ENCODE measurements at regions not wholly inside any gene's neighbourhood (a gene's known extent, or its start where the extent isn't known, plus 50 kb on each side); places are given as distances from the start of the nearest gene placed in this dataset.

- no peak overlapping the region for H3K4me3 ChIP-seq (ENCODE audit: low read depth, low read length)
- no peak for TF ChIP-seq CTCF (IDR thresholded peaks at IDR 0.05; ENCODE audit: low read depth, low read length)
Observed at GRCh38 chr6:103910018-103910417, 949.7 kb downstream of the HACE1 start.

DNA sequence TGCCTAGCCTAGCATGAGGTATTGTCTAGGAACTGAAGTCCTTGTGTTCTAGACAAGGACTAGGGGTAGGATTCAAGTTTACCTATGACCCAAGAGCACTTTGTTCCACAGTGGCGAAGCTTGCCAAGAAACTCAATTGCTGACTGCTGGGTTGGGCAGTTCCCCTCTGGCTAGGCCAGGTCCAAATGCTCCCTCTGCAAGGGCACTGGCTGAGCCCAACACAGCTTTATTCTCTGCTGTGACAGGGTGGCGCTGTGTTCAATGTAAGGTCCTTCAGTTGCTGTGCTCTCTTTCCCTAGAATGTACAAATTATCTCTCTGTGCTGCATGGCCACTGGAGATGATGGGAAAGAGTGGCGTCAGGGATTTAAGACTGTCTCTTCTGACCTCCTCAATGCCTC is 950.8 kb downstream of the HACE1 start:
- no peak overlapping the region for H3K4me3 ChIP-seq (ENCODE audit: low read depth, low read length)
- TF ChIP-seq CTCF (IDR thresholded peaks at IDR 0.05; ENCODE audit: low read depth, low read length) = no peak

DNA sequence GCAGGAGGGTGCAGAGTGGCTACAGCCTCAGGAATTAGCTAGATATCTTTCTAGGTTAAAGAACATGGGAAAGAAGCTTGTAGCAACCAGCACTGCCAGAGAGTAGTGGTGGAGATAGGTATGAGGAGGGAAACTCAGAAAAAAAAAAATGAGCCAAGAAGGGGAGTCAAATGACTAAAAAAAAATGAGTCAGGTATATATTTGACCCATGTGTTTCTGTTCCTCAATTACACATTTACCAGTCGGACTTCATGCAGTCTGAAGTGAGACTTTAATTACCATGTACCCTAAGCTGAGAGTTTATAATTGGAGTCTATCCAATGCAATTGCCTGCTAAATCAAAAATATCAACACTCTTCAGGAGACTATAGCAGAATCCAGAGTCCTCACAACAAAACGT is 964.6 kb downstream of the HACE1 start:
- H3K4me3 ChIP-seq (ENCODE audit: low read depth, low read length) = no peak overlapping the region
- no peak for TF ChIP-seq CTCF (IDR thresholded peaks at IDR 0.05; ENCODE audit: low read depth, low read length)

- H3K4me3 ChIP-seq (ENCODE audit: low read depth, low read length) = no peak overlapping the region
- no peak for TF ChIP-seq CTCF (IDR thresholded peaks at IDR 0.05; ENCODE audit: low read depth, low read length)
Observed at GRCh38 chr6:103893141-103893581, 966.6 kb downstream of the HACE1 start.

DNA sequence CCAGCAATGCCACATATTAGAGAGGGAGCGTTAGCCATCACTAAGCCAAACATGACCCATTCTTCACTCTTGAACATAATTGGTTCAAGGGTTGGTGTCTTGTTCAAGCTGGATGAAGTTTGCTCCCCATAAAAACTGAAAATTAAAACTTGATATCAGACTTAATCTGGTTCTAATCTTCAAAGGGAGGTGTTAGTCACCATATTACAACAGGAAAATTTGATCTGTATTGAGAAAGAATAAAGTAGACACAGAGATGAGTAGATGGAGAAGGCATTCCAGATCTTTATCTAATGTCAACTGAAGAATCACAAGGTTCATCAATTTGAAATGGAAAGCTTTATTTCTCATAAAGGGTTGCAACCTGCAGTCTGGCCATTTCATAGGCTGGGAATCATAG is 972.8 kb downstream of the HACE1 start:
- TF ChIP-seq CTCF (IDR thresholded peaks at IDR 0.05; ENCODE audit: low read depth, low read length) = no peak
- H3K4me3 ChIP-seq (ENCODE audit: low read depth, low read length) = no peak overlapping the region

DNA sequence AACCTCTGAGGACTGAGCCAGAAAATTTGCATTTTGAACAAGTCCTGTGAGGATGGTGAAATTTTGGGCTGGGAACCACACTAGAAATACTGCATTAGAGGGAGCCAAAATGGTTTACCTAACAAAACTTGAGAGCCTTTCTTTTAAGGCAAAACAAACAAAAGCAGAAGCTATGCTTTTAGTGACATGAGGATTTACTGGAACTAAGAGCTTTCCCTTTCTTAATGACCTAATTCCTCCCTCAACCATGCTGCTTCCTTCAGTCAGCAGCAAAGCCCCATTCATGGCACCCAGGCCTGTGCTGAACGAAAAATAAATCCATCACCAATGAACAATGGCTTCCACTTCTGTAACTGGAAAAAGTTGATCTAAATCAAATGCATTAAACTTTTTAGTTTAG is 974.3 kb downstream of the HACE1 start:
- no peak for TF ChIP-seq CTCF (IDR thresholded peaks at IDR 0.05; ENCODE audit: low read depth, low read length)
- H3K4me3 ChIP-seq (ENCODE audit: low read depth, low read length) = no peak overlapping the region

- TF ChIP-seq CTCF (IDR thresholded peaks at IDR 0.05; ENCODE audit: low read depth, low read length) = no peak
Observed at GRCh38 chr6:103879800-103880199, 979.9 kb downstream of the HACE1 start.

More at GRCh38 chr6:103879800-103880199, 979.9 kb downstream of the HACE1 start:
- H3K4me3 ChIP-seq (ENCODE audit: low read depth, low read length) = no peak overlapping the region
